HEK293T (cell line): ENCODE measurements at regions not wholly inside any gene's neighbourhood (a gene's known extent, or its start where the extent isn't known, plus 50 kb on each side); places are given as distances from the start of the nearest gene placed in this dataset.

ENCODE experiments used
- CTBP1 ChIP-seq: fragments of 450-650 bp; IDR thresholded peaks from 2 replicates; pipeline ENCODE4 v1.6.1; 2016; ENCODE audit warnings: borderline replicate concordance
- FOXK2 ChIP-seq: fragments of 450-650 bp; IDR thresholded peaks from 2 replicates; pipeline ENCODE4 v1.6.1; 2016; ENCODE audit warnings: mild to moderate bottlenecking
- FOXM1 ChIP-seq: fragments of 450-650 bp; IDR thresholded peaks from 2 replicates; pipeline ENCODE4 v1.6.1; 2017; ENCODE audit warnings: mild to moderate bottlenecking, borderline replicate concordance
- L3MBTL2 ChIP-seq: fragments of 450-650 bp; conservative IDR thresholded peaks from 2 replicates; pipeline ENCODE4 v1.6.1; 2016; ENCODE audit warnings: mild to moderate bottlenecking
- LEF1 ChIP-seq: fragments of 450-650 bp; IDR thresholded peaks from 2 replicates; pipeline ENCODE4 v1.6.1; 2017; ENCODE audit warnings: mild to moderate bottlenecking, borderline replicate concordance
- TARDBP ChIP-seq: fragments of 450-650 bp; IDR thresholded peaks from 2 replicates; pipeline ENCODE4 v1.6.1; 2016

DNA sequence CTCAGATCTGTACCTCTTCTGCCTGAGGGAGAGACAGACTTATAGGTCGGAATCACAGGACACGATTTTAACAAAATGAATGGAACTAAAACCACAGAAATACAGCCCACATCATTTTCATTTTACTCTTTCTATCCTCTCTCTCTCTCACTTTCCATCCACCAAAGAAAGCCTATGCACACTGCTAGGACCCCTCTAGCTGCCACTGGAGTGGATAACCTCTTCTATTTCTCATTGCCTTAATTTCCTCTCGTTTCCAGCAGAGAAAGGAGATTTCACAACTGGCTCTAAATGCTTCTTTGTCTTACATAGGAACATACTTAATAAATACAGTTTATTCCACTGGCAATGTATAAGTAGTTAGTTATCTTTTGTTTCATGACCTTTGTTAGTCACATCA lies 867.8 kb upstream of the ADGRL4 start:
- TF ChIP-seq FOXK2: no peak
- no peak for TF ChIP-seq LEF1
- TF ChIP-seq L3MBTL2: no peak
- no peak for TF ChIP-seq CTBP1
- TF ChIP-seq FOXM1: no peak
- TF ChIP-seq TARDBP: no peak
